ENCODE measurements at regions not wholly inside any gene's neighbourhood (a gene's known extent, or its start where the extent isn't known, plus 50 kb on each side); places are given as distances from the start of the nearest gene placed in this dataset.

DNA sequence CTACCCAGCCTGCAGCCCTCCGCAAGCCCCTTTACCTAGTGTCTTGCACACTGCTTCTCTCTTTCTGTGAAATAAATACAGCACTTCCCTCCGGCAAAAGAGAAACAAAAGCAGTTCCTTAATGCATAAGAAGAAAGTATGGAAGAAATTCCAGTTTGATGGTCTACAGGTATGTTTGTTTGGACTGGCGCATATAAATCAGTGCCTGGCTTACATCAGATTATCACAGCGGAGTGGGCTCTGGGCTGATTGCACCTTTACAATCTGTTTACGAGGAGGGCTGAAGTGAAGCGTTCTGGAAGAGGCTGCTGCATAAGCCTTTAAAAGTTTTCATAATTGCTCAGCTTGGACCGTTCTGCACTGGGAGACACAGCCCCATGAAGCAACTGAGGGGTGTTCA, 153.5 kb upstream of the FOXF1 start:
- DNase-seq = no peak

DNA sequence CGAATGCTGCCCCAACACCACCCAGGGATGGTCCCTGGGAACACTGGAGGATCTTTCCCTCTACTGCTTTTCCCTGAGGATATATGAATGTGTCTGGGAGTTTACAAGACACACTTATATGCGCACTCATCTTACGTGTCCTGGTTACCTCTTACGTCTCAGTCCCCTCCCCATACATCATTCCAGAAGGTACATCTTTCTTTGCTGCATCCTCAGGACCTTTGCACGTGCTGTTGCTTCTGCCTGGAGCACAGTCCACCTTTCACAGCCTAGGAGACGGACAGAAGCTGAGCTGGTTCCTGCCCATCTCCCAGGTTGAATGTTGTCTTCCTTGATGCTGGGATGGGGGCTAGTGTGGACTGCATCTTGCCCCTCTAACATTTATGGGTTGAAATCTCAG, 153.0 kb upstream of the FOXF1 start:
- no peak for DNase-seq

DNA sequence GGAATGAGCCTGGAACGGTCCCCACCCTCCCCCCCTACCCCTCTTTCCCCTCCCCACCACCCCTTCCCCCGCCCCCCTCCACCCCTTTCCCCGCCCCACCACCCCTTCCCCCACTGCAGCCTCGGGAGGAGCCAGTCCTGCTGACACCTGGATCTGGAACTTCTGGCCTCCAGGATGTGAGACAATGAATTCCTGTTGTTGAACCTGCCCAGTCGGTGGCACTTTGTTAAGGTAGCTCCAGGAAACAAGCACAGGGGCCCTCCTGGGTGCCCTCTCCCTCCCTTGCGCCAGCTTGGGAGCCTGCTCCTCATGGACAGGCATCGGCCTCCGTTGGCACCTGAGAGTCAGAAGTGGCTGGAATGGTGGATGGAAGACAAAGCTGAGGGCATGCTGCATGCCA, 152.4 kb upstream of the FOXF1 start:
- DNase-seq = no peak

DNA sequence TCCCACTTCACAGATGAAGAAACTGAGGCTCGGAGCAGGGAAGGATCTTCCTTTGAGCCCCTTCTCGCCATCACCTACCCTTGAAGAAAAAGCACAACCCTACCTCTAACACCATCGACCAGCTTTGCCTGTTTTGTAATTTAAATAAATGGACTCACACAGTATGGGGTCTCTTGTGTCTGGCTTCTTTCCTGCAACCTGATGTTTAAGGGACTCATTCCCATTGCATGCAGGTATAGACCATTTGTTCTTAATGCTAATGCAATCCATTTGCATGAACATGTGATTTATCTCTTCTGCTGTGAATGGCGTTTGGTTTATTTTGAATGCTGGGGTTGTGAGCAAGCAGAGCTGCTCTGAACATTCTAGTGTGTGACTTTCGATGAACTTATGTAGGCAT, 150.8 kb upstream of the FOXF1 start:
- no peak for DNase-seq

DNA sequence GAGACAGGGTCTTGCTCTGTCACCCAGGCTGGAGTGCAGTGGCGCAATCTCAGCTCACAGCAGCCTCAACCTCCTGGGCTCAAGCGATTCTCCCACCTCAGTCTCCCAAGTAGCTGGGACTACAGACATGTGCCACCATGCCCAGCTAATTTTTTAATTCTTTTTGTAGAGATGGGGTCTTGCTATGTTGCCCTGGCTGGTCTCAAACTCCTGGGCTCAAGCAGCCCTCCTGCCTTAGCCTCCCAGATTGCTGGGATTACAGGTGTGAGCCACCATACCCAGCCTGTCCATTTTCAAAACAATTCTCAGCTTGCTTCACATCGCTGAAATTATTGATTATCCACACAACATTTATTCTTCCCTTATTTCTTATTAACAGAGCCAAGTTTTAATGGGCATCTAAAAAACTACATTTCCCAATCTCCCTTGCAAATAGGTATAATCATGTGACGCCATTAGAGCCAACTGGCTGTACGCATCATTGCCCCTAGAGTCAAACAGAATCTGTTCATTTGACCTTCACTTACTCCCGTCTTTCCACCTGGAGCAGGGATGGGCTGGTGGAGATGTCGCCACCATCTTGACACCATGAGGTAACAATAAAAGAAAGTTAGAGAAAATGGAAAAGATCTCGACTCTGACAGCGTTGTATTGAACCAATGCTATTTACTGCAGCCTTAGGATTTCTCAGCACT, 148.0 kb upstream of the FOXF1 start:
- DNase-seq = no peak

DNA sequence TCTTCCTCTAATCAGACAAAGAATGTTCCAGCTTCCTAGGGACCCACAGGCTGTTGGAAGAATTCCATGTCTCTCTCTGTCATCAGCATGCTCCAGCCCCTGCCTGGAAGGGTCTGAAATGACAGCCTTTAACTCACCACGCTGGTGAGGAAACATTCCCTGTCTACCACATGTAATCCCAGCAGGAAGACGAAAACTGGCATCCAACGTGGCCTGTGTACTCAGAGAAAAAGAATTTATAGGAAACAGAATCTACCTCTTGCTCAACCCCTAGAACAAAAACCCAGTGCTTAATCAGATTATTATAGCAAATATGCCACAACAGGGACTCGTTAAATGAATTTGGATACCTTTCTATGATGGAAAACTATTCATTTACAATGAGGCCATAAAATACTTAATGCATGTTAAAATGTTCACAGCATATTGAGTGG, 147.3 kb upstream of the FOXF1 start:
- DNase-seq = no peak

DNA sequence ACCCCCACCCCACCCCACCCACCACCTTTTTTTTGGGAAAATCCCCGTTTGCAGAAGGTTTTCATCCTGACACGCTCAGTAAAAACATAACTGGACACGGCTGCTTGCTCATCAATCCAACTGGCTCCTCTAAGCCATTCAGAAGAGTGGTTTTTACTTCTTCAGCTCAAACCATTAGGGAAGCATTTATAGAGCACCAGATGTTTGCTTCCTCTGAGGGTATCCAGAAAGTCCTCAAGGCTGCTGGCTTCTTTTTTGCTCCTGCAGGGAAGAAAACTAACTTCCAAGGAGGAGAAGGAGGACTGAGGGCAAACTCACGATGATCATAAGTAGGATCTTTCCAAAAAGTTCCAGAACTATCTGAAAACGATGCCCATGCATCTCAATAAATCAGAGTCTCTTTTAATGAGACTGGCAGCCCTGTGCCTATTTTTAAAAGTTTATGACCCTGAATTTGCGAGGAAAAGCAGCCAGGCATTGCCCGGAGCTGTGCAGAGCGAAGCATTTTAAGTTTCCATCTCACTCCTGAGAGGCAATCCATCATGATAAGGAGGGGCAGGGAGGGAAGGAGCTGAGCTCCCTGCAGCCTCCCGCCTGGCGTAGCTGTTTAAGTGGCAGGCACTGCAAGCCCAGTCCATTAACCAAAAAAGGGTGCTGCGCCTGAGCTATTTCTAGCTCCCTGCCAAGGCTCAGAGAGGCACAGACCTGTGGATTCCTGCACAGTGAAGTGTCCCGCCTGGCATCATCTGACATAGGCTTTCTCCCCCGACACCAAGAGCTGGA, 146.3 kb upstream of the FOXF1 start:
- no peak for DNase-seq

DNA sequence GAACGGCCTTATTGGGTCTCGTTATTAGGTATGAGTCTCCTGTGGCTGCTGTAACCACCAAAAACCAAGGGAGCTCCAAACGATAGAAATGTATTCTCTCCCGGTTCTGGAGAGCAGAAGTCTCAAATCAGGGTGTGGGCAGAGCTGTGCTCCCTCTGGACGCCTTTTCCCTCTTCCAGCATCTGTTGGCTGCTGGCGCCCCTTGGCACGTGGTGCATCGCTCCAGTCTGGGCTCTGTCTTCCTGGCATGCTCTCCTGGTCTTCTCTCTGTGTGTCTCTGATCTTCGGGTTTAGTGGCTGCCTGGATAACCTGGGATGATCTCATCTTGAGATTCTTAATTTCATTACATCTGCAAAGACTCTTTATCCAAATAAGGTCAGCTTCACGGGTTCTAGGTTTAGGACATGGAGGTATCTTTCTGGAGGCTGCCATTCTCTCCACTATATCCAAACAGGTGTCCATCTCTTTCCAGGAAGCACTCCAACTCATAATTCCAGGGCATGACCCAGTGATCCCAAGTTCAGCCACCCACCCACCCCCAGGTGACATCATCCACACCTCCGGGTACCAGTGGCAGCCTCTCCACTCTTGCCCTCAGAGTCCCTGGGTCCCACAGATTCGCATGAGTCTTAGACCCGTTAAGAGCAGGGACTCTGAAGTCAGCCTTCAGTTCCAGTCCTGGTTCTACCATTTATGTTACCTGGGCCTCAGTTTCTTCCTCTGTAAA, 145.5 kb upstream of the FOXF1 start:
- DNase-seq = no peak

DNA sequence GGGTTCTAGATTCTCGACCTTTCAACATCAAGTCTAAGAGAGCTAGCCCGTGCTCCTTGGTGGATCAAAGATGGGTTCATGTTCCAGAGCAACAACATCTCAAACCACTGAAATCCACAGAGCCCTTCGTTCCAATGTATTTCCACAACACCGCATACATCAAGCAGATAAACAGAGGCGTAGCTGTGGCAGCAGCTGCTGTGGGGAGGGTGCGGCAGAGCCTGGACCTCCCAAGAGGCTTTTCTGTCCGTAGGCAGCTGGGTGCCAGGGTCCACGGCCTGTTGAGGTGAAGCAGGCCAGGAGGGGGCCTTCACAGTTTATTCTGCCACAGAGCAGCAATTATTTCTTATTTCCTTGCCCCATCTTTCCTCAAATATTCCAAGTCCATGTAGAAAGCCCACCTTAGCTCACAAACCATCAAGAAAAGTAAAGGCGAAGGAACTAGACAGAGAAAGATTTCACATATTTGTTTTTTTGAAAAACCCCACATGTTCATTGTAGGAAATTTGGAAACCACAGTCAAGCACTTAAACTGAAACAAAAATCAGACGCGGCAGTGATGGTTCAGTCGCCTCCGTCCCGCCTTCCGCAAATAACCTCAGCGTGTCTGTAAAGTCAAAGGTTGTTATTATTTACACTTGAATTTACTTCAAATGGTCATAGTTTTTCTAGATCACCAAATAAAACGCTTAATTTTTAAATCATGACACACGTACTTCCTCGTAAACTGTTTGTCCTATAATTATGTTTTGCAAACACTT, 144.6 kb upstream of the FOXF1 start:
- DNase-seq = no peak

DNA sequence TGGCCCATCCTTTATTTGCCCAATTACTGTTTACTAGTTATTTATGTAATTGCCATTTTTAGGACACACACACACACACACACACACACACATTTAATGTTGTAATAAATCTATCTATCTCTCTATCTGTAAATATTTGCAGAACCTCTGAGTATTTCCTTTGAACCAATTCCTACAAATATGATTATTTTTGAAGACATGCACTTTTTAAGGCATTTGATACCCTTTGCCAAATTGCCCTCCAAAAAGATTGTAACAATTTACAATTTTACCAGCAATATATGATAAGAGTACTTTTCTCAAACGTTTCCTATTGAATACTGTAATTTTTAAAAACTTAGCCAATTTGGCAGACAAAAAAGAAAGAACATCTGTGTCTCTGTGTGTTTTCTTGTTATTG, 143.8 kb upstream of the FOXF1 start:
- no peak for DNase-seq

DNA sequence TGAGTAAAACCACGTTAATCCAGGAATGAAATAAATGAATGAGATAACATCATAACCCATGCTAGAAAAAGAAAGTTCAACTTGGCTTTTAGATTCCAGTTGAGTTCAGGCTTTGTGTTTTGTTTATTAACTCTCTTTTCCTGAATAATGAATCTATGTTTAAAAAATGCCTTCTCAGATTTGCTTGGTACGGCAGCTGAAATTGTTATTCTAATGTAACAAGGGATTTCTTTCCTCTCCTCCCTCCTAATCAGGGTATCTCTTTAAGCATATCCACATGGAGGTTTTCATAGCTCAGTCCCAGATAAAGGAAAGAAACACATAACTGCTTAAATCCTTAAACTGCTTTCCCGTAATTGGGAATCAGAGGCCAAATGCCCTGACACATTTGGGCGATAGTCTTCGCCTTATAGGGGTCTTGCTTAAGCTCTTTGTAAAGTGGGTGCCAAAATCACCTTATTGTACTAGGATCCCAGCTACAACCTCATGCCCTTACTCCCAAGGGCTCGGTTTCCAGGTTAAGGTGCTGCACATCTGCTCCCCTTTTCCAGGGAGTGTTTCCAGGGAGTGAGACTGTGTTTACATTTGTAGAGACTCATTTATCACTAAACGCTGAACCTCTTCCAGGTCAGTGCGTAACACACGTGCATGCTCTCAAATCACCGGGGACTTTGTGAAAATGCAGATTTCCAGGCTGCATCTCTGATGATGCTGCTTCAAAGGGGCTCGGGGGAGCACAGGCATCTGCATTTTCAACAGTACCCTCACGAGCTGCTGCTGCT, 142.8 kb upstream of the FOXF1 start:
- DNase-seq = no peak

DNA sequence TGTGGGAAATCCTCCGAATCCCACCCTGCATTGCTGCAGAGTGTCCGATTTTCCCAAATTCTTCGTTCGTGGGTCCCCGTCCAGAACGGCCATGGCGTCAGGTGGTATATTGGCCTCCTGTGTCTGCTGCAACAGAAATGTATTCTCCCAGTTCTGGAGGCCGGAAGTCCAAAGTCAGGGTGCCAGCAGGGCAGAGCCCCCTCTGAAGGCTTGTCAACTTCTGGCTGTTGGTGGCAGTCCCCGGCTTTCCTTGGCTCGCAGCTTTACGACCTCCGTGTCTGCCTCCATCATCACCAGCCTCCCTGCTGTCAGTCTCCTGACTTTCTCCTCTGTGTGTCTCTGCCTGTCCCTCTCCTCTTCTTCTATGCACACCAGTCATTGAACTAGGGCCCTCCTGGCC, 142.1 kb upstream of the FOXF1 start:
- DNase-seq = no peak

DNA sequence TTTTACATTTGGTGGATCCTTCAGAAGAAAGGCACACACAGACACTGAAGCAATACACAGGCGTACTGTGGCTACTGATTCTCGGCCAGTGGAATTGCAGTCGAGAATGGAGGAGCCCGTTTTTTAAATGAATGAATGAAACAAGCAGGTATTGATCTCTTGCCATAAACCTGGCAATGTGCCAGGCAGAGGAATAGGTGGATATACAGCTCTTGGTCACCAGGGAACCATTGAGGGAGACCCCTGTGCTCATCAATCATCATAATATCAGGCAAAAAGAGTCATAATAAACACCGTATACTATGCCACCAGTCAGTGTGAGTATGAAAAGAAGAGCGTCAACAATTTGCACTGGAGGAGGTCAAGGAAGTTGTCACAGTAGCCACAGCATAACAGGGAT, 140.3 kb upstream of the FOXF1 start:
- DNase-seq = no peak

DNA sequence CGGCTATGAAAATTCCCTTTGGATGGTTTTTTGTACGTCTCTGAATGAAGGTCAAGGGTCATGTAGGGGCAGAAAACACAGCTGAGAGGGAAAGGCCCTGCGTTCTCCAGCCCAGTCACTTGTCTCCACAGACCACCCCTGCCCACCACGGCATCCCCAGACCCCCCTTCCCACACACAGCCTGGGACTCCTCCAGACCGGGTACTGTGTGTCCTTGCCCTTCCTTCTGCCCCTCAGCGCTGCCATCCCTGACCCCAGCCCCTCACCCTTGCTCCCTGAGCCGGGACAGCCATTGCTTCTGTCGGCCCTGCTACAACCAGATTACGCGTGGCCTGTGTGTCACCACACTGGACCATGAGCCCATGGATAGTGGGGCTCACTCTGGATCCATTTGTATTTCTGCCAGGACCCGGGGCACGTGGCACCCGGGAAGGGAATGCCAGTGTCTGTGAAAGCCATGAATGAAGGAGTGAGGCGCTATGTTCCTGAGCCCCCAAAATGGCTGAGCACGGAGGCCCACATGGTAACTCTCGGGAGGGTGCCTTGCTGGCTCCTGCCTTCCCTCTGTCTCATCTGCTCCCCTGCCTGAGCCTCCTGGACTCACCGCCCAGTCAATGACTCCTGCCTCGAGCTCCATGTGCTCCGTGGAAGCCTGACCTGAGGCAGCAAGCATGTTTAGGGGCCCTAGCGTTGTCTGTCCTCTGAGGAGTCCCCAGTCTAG, 139.1 kb upstream of the FOXF1 start:
- no peak for DNase-seq

DNA sequence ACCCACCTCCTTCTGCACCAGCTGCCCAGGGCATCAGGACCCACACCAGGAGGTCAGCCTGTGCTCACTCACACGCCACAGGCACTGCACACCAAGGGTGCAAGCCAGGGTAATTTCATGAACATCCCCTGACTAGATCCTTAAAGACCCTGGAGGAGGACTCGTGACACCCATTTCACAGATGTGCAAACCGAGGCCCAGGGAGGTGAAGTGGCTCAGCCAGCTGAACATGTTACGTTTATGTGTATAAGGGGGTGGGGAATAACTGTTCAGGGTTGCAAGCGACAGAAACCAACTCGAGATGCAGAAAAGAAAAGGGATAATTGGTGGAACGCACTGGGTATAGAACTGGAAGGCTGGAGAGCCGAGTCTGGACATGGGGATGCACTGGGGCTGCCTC, 138.1 kb upstream of the FOXF1 start:
- DNase-seq = no peak

DNA sequence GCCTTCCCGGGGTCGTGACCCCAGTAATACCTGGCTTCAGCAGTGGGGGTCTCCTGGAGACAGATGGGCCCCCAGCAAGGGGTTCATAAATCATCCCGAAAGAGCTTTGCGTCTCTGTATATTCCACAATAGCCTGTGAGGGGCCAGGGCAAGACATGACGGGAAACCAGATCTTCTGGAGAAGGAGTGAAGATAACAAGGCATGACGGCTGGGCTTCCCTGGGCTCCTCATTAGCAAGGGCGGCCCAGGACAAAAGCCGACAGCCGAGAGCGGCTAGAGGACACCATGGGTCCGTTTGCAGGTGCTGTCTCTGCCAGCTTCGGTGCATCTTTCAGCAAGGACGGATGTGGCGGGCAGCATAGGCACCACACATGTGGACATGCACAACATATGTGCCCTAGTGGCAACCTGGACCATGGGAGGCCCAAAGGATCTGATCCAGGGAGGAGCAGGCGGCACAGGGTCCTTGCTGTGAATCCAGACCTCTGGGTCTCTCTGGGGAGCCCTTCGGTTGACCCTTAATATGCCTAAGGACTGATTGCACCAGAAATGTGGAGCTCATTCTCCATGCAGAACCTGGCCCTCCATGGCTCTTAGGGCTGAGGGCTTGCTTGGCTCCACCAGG, 136.9 kb upstream of the FOXF1 start:
- DNase-seq = no peak

DNA sequence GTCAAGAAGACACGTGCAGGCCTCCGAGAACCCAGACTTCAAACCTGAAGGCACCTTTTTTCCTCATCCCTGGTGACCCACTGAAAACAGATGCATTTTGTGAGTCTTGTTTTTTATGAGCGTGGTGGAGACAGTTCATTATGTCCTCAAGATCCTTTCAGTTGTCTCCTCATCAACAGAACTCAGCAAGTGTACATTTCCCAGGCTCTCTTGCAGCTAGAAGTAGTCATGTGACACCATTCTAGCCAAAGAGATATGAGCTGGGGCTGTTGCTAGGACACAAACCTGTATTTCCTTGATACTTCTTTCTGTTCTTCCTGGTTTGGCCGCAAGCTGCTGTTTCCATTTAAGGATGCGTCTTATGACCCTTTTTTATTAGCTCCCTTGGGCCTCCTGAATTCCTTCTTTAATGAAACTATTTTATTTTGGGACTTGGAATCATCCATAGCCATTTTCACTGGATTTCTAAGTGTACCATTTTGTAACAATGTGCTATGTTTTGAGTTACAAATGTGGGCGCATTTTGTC, 135.7 kb upstream of the FOXF1 start:
- no peak for DNase-seq

DNA sequence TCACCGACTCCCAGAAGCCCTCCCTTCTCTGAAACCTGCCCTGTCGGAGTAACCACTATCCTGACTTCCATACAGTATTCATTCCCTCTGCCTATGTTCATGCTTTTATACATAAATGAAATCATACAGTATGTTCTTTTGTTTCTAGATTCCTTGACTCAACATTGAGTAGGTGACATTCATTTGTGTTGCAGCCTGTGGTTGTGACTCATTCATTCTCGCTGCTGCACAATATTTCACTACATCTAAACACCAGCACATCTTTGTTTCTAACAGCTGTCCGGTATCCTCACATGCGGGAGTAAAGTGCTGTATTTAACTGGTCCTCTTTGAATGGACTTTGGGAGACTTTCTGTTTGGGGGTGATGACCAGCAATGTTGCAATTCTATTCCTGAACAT, 135.0 kb upstream of the FOXF1 start:
- DNase-seq = no peak

DNA sequence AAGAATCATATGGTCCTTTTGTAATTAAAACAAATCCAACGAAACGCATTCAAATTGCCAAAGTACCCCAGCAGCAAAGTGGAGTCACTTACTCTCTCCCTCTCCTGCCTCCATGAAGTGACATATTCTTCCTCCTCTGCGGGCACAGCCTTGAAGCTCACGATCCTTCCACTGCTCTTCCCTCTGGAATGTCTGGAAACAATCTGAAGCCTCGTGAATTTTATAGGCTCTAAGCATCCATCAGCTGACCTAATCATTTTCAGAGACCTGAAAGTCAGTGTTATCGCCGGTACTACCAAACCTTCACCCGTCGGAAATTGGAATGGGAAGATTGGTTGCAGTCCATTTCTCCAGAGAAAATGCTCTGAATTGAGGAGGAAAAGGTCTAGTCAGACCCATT, 134.5 kb upstream of the FOXF1 start:
- DNase-seq = no peak

DNA sequence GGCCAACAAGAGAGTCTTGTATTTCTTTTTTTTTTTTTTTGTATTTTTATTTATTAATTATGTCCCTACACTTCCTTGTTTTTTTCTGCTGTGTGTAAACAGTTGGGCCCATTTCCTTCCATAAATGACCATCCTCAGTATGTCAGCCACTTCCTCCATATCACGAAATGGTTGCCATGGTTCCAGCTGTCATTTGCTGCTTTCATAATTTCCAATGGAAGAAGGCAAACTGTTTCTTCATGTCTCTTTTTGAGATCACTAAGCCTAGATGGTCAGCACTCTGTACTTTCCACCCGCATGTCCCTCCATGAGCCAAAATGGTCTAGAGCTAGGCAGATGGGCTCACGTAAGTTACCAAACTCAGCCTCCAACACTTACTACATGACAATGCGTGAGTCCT, 133.5 kb upstream of the FOXF1 start:
- no peak for DNase-seq

All from stimulated activated CD4-positive, alpha-beta T cell treated with anti-CD3 and anti-CD28 coated beads, Interleukin-2, amount 100 ng/mL, for 48 hours (primary cell).